DND-41 (cell line): ENCODE measurements at regions not wholly inside any gene's neighbourhood (a gene's known extent, or its start where the extent isn't known, plus 50 kb on each side); places are given as distances from the start of the nearest gene placed in this dataset.

Source experiments
- ATAC-seq: fragments of 200-7000 bp; cut with Tn5 transposase; 3 replicates; pipeline ENCODE4 v1.9.1; 2021; ENCODE audit warnings: low read depth; ENCODE audit not compliant: insufficient read depth
- DNase-seq: peaks from one replicate; pipeline ENCODE4 v3.0.0-alpha.2; 2020
- H2AFZ ChIP-seq: 2 replicates; pipeline ENCODE4 v1.6.0; 2012; ENCODE audit warnings: low read depth, low read length
- H3K27ac ChIP-seq: 2 replicates; pipeline ENCODE4 v1.5.1; 2012; ENCODE audit warnings: low read length, inconsistent platforms
- H3K27me3 ChIP-seq: fragments of 200-600 bp; sonication (generic); 2 replicates; pipeline ENCODE4 v1.6.0; 2012; ENCODE audit warnings: low read length, mild to moderate bottlenecking, inconsistent platforms; ENCODE audit not compliant: insufficient read depth, poor library complexity
- H3K36me3 ChIP-seq: 2 replicates; pipeline ENCODE4 v1.5.1; 2012; ENCODE audit warnings: low read length, inconsistent platforms; ENCODE audit not compliant: insufficient read depth
- H3K4me1 ChIP-seq: 2 replicates; pipeline ENCODE4 v1.5.1; 2012; ENCODE audit warnings: mild to moderate bottlenecking, low read length; ENCODE audit not compliant: insufficient read depth
- H3K4me2 ChIP-seq: 2 replicates; pipeline ENCODE4 v1.6.0; 2012; ENCODE audit warnings: mild to moderate bottlenecking, moderate library complexity, low read length, inconsistent platforms; ENCODE audit not compliant: insufficient read depth
- H3K4me3 ChIP-seq, 2 experiments: fragments of 200-600 bp in 1 of 2; shearing (Covaris generic) in 1 of 2; 2 replicates each; pipeline ENCODE4 v1.5.1; 2012 to 2016; ENCODE audit warnings: inconsistent platforms in 2 of 2, low read length in 2 of 2, mild to moderate bottlenecking in 2 of 2, low read depth in 1 of 2, moderate library complexity in 1 of 2
- H3K79me2 ChIP-seq: 2 replicates; pipeline ENCODE4 v1.6.0; 2012; ENCODE audit warnings: low read length, inconsistent platforms; ENCODE audit not compliant: insufficient read depth
- H3K9ac ChIP-seq: 2 replicates; pipeline ENCODE4 v1.6.0; 2012; ENCODE audit warnings: low read depth, mild to moderate bottlenecking, inconsistent platforms, low read length, moderate library complexity
- H3K9me3 ChIP-seq: 2 replicates; pipeline ENCODE4 v1.5.1; 2012; ENCODE audit warnings: low read length, moderate library complexity, mild to moderate bottlenecking, inconsistent platforms; ENCODE audit not compliant: insufficient read depth, severe bottlenecking
- H4K20me1 ChIP-seq: 2 replicates; pipeline ENCODE4 v1.6.0; 2012; ENCODE audit warnings: low read length; ENCODE audit not compliant: insufficient read depth
- EZH2 ChIP-seq: IDR thresholded peaks from 3 replicates; pipeline ENCODE4 v1.6.1; 2012; ENCODE audit warnings: borderline replicate concordance, low read depth, mild to moderate bottlenecking, moderate library complexity, low read length, inconsistent platforms; ENCODE audit not compliant: severe bottlenecking
- TF ChIP-seq, protein P1 (sequence below): IDR thresholded peaks from 2 replicates; pipeline ENCODE4 v1.5.1; 2012; ENCODE audit warnings: borderline replicate concordance, low read length, moderate library complexity, mild to moderate bottlenecking; ENCODE audit not compliant: poor library complexity, severe bottlenecking; ENCODE audit errors: extremely low read depth

DNA sequence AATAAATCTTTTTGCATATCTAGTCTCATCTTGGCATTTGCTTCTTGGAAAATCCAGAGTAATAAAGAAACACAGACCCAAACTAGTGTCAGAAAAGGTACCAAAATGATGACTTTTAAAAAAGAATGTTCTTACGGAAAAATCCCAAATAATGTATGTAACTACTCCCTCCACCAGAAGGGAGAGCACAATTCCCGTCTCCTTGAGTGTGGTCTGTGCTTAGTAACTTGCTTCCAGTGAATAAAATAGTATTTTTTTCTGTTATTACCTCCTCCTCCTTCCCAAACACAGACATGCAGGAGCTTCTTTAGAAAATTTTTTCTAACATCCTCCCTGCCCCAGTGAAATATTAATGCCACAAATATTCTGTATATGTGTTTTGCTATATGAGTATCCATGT lies 358.1 kb downstream of the ZFHX3 start:
- no peak overlapping the region for H3K27ac ChIP-seq
- DNase-seq, result no peak

DNA sequence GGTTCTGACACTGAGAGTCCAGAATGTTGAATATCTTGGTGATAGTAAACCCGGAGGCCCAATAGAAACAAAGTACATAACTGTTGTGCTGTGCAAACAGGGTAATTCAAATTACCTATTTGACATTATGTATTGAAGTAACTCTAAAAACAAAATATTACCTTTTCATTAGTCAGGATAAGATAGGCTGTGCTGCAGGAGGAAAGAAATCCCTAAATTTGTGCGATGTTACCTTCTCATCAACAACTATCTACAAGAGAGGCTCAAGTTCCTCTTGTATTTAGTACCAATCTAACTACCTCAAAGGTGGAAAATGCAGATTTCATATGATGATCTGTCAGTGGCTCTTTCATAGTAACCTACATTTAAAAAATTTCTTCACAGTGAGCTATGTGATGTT lies 367.2 kb downstream of the ZFHX3 start:
- Histone ChIP-seq H3K79me2 (no peaks in the 10 kb centered on the region), H3K4me3 (no peak overlapping the region), H3K4me2 (no peak overlapping the region), H3K9ac (no peak overlapping the region), H3K27ac (no peak overlapping the region), H3K36me3 (no peaks in the 10 kb centered on the region), H3K27me3 (no peaks in the 10 kb centered on the region), H4K20me1 (no peaks in the 10 kb centered on the region), H3K9me3 (no peaks in the 10 kb centered on the region), H3K4me1 (no peaks in the 10 kb centered on the region), H2AFZ (no peak overlapping the region)
- DNase-seq (no peak), ATAC-seq (no peak)
- TF ChIP-seq, protein P1, sequence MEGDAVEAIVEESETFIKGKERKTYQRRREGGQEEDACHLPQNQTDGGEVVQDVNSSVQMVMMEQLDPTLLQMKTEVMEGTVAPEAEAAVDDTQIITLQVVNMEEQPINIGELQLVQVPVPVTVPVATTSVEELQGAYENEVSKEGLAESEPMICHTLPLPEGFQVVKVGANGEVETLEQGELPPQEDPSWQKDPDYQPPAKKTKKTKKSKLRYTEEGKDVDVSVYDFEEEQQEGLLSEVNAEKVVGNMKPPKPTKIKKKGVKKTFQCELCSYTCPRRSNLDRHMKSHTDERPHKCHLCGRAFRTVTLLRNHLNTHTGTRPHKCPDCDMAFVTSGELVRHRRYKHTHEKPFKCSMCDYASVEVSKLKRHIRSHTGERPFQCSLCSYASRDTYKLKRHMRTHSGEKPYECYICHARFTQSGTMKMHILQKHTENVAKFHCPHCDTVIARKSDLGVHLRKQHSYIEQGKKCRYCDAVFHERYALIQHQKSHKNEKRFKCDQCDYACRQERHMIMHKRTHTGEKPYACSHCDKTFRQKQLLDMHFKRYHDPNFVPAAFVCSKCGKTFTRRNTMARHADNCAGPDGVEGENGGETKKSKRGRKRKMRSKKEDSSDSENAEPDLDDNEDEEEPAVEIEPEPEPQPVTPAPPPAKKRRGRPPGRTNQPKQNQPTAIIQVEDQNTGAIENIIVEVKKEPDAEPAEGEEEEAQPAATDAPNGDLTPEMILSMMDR, result no peak

More for the DNA sequence above, 358.1 kb downstream of the ZFHX3 start:
- Histone ChIP-seq H3K27me3 (no peaks in the 10 kb centered on the region), H3K9me3 (no peaks in the 10 kb centered on the region), H3K4me3 (no peak overlapping the region), H3K79me2 (no peaks in the 10 kb centered on the region), H3K36me3 (no peaks in the 10 kb centered on the region), H4K20me1 (no peaks in the 10 kb centered on the region), H2AFZ (no peak overlapping the region), H3K4me2 (no peak overlapping the region), H3K9ac (no peak overlapping the region), H3K4me1 (no peaks in the 10 kb centered on the region)
- ATAC-seq, result no peak
- TF ChIP-seq, protein P1, result no peak
- TF ChIP-seq EZH2, result no peak

DNA sequence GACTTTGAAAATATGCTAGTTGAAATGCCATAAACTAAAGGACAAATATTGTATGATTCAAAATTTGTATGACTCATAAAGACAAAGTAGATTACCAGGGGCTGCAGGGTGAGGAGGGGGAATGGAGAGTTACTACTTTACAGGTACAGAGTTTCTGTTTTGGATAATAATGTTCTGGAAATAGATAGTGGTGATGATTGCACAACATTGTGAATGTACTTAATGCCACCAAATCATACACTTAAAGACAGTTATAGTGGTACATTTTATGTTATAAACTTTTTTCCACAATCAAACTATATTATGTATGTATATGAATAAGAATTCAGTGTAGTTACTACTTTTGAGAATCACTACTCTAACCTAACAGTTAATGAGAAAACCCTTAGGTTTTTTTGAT lies 368.1 kb downstream of the ZFHX3 start:
- Histone ChIP-seq H3K4me3 (no peak overlapping the region), H3K9me3 (no peaks in the 10 kb centered on the region)

More for the DNA sequence above, 368.1 kb downstream of the ZFHX3 start:
- TF ChIP-seq, protein P1, result no peak
- TF ChIP-seq EZH2, result no peak
- Histone ChIP-seq H3K27ac (no peak overlapping the region), H3K36me3 (no peaks in the 10 kb centered on the region), H3K79me2 (no peaks in the 10 kb centered on the region), H3K9ac (no peak overlapping the region), H3K4me2 (no peak overlapping the region), H2AFZ (no peak overlapping the region), H3K4me1 (no peaks in the 10 kb centered on the region), H3K27me3 (no peaks in the 10 kb centered on the region), H4K20me1 (no peaks in the 10 kb centered on the region)
- ATAC-seq (no peak), DNase-seq (no peak)
